ENCODE measurements at regions not wholly inside any gene's neighbourhood (a gene's known extent, or its start where the extent isn't known, plus 50 kb on each side); places are given as distances from the start of the nearest gene placed in this dataset.

DNA sequence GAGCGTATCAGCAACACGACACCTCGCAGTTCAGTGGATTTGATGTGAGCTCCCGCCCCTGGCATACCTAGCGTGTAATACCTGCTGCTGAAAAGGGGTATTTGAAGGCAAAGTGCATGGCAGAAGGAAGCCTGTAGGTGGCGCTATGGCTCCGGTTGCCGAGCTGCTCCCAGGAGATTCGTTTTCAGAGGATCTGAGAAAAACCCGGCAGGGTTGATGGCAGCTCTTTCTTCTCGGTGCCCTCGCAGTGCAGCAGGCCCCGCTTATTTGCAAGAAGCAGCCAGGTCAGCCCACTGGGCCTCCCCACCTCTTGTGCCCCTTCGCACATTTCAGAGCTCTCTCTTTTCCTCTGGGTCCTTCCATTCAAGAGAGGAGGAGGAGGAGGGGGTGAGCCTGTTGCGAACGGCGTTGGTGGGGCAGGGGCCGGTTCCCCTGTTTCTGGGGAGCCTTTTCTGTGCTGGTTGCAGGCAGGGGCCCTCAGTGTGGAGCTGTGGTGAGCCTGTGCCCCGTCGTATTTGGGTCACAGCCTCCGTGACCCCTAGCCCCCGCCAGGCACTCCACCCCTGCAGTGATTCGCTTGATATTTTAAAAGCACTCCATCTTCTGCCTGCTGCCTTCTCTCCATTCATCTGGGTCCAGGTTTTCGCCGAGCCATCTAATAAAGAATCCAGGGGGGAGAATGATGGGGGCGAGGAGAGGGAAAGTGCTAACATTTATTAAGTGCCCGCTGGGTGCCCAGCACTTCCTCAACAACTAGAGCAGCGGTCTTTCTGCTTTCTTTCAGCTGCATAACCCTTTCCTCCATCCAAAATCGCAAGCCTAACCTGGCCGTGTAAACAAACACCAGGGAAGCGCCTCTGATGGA, 85.3 kb upstream of the SYT13 start:
- TF ChIP-seq, protein P1, sequence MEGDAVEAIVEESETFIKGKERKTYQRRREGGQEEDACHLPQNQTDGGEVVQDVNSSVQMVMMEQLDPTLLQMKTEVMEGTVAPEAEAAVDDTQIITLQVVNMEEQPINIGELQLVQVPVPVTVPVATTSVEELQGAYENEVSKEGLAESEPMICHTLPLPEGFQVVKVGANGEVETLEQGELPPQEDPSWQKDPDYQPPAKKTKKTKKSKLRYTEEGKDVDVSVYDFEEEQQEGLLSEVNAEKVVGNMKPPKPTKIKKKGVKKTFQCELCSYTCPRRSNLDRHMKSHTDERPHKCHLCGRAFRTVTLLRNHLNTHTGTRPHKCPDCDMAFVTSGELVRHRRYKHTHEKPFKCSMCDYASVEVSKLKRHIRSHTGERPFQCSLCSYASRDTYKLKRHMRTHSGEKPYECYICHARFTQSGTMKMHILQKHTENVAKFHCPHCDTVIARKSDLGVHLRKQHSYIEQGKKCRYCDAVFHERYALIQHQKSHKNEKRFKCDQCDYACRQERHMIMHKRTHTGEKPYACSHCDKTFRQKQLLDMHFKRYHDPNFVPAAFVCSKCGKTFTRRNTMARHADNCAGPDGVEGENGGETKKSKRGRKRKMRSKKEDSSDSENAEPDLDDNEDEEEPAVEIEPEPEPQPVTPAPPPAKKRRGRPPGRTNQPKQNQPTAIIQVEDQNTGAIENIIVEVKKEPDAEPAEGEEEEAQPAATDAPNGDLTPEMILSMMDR (conservative IDR thresholded peaks at IDR 0.05; ENCODE audit: low read depth, low read length), result peak; percentile 80
- TF ChIP-seq POLR2A (IDR thresholded peaks at IDR 0.05; ENCODE audit: low read depth, low read length) (no peak), SMC3 (IDR thresholded peaks at IDR 0.05; ENCODE audit: low read depth, low read length) (peak; percentile 81), BHLHE40 (IDR thresholded peaks at IDR 0.05; ENCODE audit: low read depth, low read length) (no peak), MAZ (IDR thresholded peaks at IDR 0.05; ENCODE audit: borderline replicate concordance, low read depth, low read length) (no peak), MXI1 (IDR thresholded peaks at IDR 0.05; ENCODE audit: borderline replicate concordance, low read depth, low read length) (no peak), FOS (IDR thresholded peaks at IDR 0.05; ENCODE audit: low read depth, low read length) (no peak)
- TF ChIP-seq, protein P2, sequence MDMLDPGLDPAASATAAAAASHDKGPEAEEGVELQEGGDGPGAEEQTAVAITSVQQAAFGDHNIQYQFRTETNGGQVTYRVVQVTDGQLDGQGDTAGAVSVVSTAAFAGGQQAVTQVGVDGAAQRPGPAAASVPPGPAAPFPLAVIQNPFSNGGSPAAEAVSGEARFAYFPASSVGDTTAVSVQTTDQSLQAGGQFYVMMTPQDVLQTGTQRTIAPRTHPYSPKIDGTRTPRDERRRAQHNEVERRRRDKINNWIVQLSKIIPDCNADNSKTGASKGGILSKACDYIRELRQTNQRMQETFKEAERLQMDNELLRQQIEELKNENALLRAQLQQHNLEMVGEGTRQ (IDR thresholded peaks at IDR 0.05; ENCODE audit: low read depth, low read length), result no peak

Measured in IMR-90 (cell line).